Neural cell (in vitro differentiated cells): ENCODE measurements at regions not wholly inside any gene's neighbourhood (a gene's known extent, or its start where the extent isn't known, plus 50 kb on each side); places are given as distances from the start of the nearest gene placed in this dataset.
"Not testable (repeated sequence)": the region's sequence is repeated elsewhere in the genome, so short reads cannot be mapped to it uniquely, and the experiment has no call there.

Experiments used
- H2AFZ ChIP-seq: fragments of 200-600, 300-800 bp; sonication (generic), shearing (Covaris generic); 2 replicates; pipeline ENCODE4 v1.6.0; 2014; ENCODE audit warnings: low read depth, mild to moderate bottlenecking, antibody characterized with exemption, low read length, moderate library complexity
- H3F3A ChIP-seq: fragments of 200-600 bp; shearing (Covaris generic); 2 replicates; pipeline ENCODE4 v1.6.1; 2016; ENCODE audit warnings: mild to moderate bottlenecking, moderate library complexity, mixed read lengths, antibody characterized with exemption, low read length; ENCODE audit not compliant: insufficient read depth, poor library complexity, severe bottlenecking
- H3K27ac ChIP-seq: fragments of 200-600, 300-800 bp; sonication (generic), shearing (Covaris generic); 2 replicates; pipeline ENCODE4 v1.5.1; 2014; ENCODE audit warnings: mild to moderate bottlenecking, low read length, moderate library complexity
- H3K27me3 ChIP-seq: fragments of 300-800, 200-600 bp; sonication (generic), shearing (Covaris generic); 2 replicates; pipeline ENCODE4 v1.6.0; 2014; ENCODE audit warnings: mild to moderate bottlenecking, low read depth, low read length, moderate library complexity; ENCODE audit not compliant: insufficient read depth
- H3K36me3 ChIP-seq: fragments of 300-800, 200-600 bp; sonication (generic), shearing (Covaris generic); 2 replicates; pipeline ENCODE4 v1.5.1; 2014; ENCODE audit warnings: mild to moderate bottlenecking, antibody characterized with exemption, low read length, moderate library complexity; ENCODE audit not compliant: insufficient read depth
- H3K4me2 ChIP-seq: fragments of 300-800, 200-600 bp; sonication (generic), shearing (Covaris generic); 2 replicates; pipeline ENCODE4 v1.6.0; 2014; ENCODE audit warnings: mild to moderate bottlenecking, low read length
- H3K4me3 ChIP-seq: fragments of 300-800, 200-600 bp; sonication (generic), shearing (Covaris generic); 2 replicates; pipeline ENCODE4 v1.5.1; 2014; ENCODE audit warnings: mild to moderate bottlenecking, low read length, moderate library complexity
- H3K79me2 ChIP-seq: fragments of 200-600 bp; shearing (Covaris generic); replicated peaks from 2 replicates; pipeline ENCODE4 v1.6.0; 2014; ENCODE audit warnings: mild to moderate bottlenecking, low read length, moderate library complexity; ENCODE audit not compliant: insufficient read depth
- H3K9ac ChIP-seq: fragments of 300-800, 200-600 bp; sonication (generic), shearing (Covaris generic); 2 replicates; pipeline ENCODE4 v1.6.1; 2016; ENCODE audit warnings: mild to moderate bottlenecking, low read length, mixed read lengths
- H3K9me2 ChIP-seq: fragments of 200-600 bp; shearing (Covaris generic); 2 replicates; pipeline ENCODE4 v1.6.1; 2016; ENCODE audit warnings: mild to moderate bottlenecking, low read length, mixed read lengths; ENCODE audit not compliant: insufficient read depth
- H3K9me3 ChIP-seq: fragments of 200-600, 300-800 bp; sonication (generic), shearing (Covaris generic); 2 replicates; pipeline ENCODE4 v1.6.1; 2016; ENCODE audit warnings: mild to moderate bottlenecking, mixed run types, low read length, moderate library complexity, mixed read lengths
- H4K20me1 ChIP-seq: fragments of 200-600 bp; shearing (Covaris generic); 2 replicates; pipeline ENCODE4 v1.6.1; 2016; ENCODE audit warnings: mild to moderate bottlenecking, mixed run types; ENCODE audit not compliant: insufficient read depth
- CTCF ChIP-seq: fragments of 450-650 bp; IDR thresholded peaks from 2 replicates; pipeline ENCODE4 v1.5.1; 2014; ENCODE audit warnings: antibody characterized with exemption, mild to moderate bottlenecking, moderate library complexity; ENCODE audit not compliant: poor library complexity, severe bottlenecking
- EP300 ChIP-seq: fragments of 450-650 bp; conservative IDR thresholded peaks from 2 replicates; pipeline ENCODE4 v1.6.1; 2014; ENCODE audit warnings: antibody characterized with exemption, mild to moderate bottlenecking, moderate library complexity; ENCODE audit not compliant: poor library complexity, severe bottlenecking
- EZH2 ChIP-seq: fragments of 200-600, 300-800 bp; shearing (Covaris generic), sonication (generic); IDR thresholded peaks from 2 replicates; pipeline ENCODE4 v1.6.1; 2014; ENCODE audit warnings: antibody characterized with exemption, low read length, borderline replicate concordance, mild to moderate bottlenecking; ENCODE audit not compliant: insufficient read depth, poor library complexity, severe bottlenecking
- MXI1 ChIP-seq: fragments of 450-650 bp; conservative IDR thresholded peaks from 2 replicates; pipeline ENCODE4 v1.6.1; 2014; ENCODE audit warnings: antibody characterized with exemption, mild to moderate bottlenecking; ENCODE audit not compliant: poor library complexity, severe bottlenecking
- POLR2AphosphoS5 ChIP-seq: IDR thresholded peaks from 2 replicates; pipeline ENCODE4 v1.6.1; 2012
- RAD21 ChIP-seq: fragments of 450-650 bp; conservative IDR thresholded peaks from 2 replicates; pipeline ENCODE4 v1.6.1; 2014; ENCODE audit warnings: antibody characterized with exemption, mild to moderate bottlenecking, moderate library complexity
- REST ChIP-seq: IDR thresholded peaks from 2 replicates; pipeline ENCODE4 v1.6.1; 2012; ENCODE audit warnings: borderline replicate concordance
- SMC3 ChIP-seq: fragments of 450-650 bp; conservative IDR thresholded peaks from 2 replicates; pipeline ENCODE4 v1.6.1; 2014; ENCODE audit warnings: antibody characterized with exemption, mild to moderate bottlenecking, moderate library complexity; ENCODE audit not compliant: poor library complexity
- TAF1 ChIP-seq: IDR thresholded peaks from 2 replicates; pipeline ENCODE4 v1.6.1; 2012; ENCODE audit warnings: low read depth

GRCh38 chr10:124320778-124321432 lies 97.8 kb downstream of the OAT start:
- Histone ChIP-seq H4K20me1 (no peaks in the 10 kb centered on the region), H3K79me2 (no peaks in the 10 kb centered on the region), H3K4me3 (no peak overlapping the region), H3K9ac (no peak overlapping the region), H3K4me2 (no peak overlapping the region), H3K9me2 (no peaks in the 10 kb centered on the region), H3K27ac (no peak overlapping the region), H3K9me3 (no peaks in the 10 kb centered on the region), H2AFZ (no peak overlapping the region), H3F3A (no peaks in the 10 kb centered on the region), H3K36me3 (no peaks in the 10 kb centered on the region), H3K27me3 (no peaks in the 10 kb centered on the region)
- no peak for TF ChIP-seq REST
- TF ChIP-seq SMC3 = no peak
- TF ChIP-seq RAD21 = no peak
- no peak for TF ChIP-seq EP300
- no peak for TF ChIP-seq EZH2
- TF ChIP-seq POLR2AphosphoS5 = no peak
- no peak for TF ChIP-seq TAF1
- TF ChIP-seq MXI1 = no peak
- no peak for TF ChIP-seq CTCF

GRCh38 chr10:124319926-124320391 lies 98.8 kb downstream of the OAT start:
- H4K20me1 ChIP-seq = no peaks in the 10 kb centered on the region
- no peak overlapping the region for H3K4me2 ChIP-seq
- H3K79me2 ChIP-seq = no peaks in the 10 kb centered on the region
- H3K4me3 ChIP-seq = no peak overlapping the region
- no peaks in the 10 kb centered on the region for H3F3A ChIP-seq
- H3K9ac ChIP-seq = no peak overlapping the region
- TF ChIP-seq REST (no peak), SMC3 (no peak), CTCF (no peak), EZH2 (no peak), TAF1 (no peak), EP300 (no peak), RAD21 (no peak), MXI1 (no peak), POLR2AphosphoS5 (no peak)
- H3K9me2 ChIP-seq = no peaks in the 10 kb centered on the region
- no peaks in the 10 kb centered on the region for H3K9me3 ChIP-seq
- H3K27me3 ChIP-seq = no peaks in the 10 kb centered on the region
- H3K27ac ChIP-seq = no peak overlapping the region
- no peak overlapping the region for H2AFZ ChIP-seq
- no peaks in the 10 kb centered on the region for H3K36me3 ChIP-seq

- not testable (repeated sequence) for H3K27me3 ChIP-seq, H2AFZ ChIP-seq, H3K9me3 ChIP-seq, H3K4me3 ChIP-seq, H3K9ac ChIP-seq, H3K36me3 ChIP-seq, H3K79me2 ChIP-seq, H3F3A ChIP-seq, H4K20me1 ChIP-seq, H3K4me2 ChIP-seq, H3K9me2 ChIP-seq, H3K27ac ChIP-seq
These were observed 99.2 kb downstream of the OAT start for GRCh38 chr10:124319520-124319919.
